PC-3 (cell line): ENCODE measurements at regions not wholly inside any gene's neighbourhood (a gene's known extent, or its start where the extent isn't known, plus 50 kb on each side); places are given as distances from the start of the nearest gene placed in this dataset.

Source experiments
- ATAC-seq: fragments of 200-7000 bp; cut with Tn5 transposase; 2 replicates; pipeline ENCODE4 v1.9.1; 2020; ENCODE audit warnings: mild to moderate bottlenecking, moderate library complexity
- BruUV-seq: library from RNA; stranded (reverse); fragments of 400-500 nt; replicated peaks from 2 replicates; lab custom pipeline; 2021; lab: Mats Ljungman, UMichigan
- CTCF ChIA-PET: fragments of 300-600 bp; sonication (Branson Sonifier 250); formaldehyde crosslinking; loops from one replicate; lab custom pipeline; 2022; ENCODE audit warnings: antibody characterized with exemption; lab: Charles Lee
- POLR2A ChIA-PET: fragments of 300-600 bp; sonication (Branson Sonifier 250); formaldehyde crosslinking; loops from one replicate; lab custom pipeline; 2022; ENCODE audit warnings: antibody characterized with exemption; ENCODE audit not compliant: unreplicated experiment; lab: Charles Lee
- DNase-seq: peaks from one replicate; pipeline ENCODE4 v3.0.0-alpha.2; 2015
- H2AFZ ChIP-seq: fragments of 300-600 bp; sonication (generic); 2 replicates; pipeline ENCODE4 v1.6.0; 2016; ENCODE audit warnings: antibody characterized with exemption, low read length
- H3F3A ChIP-seq: fragments of 300-600 bp; sonication (generic); one replicate; pipeline ENCODE4 v1.6.0; 2017; ENCODE audit warnings: antibody characterized with exemption, low read length, control low read depth, mild to moderate bottlenecking; ENCODE audit not compliant: unreplicated experiment
- H3K27ac ChIP-seq: fragments of 300-600 bp; sonication (generic); 2 replicates; pipeline ENCODE4 v1.5.1; 2016; ENCODE audit warnings: mild to moderate bottlenecking, low read length
- H3K27me3 ChIP-seq: fragments of 300-600 bp; sonication (generic); 2 replicates; pipeline ENCODE4 v1.6.1; 2016; ENCODE audit warnings: low read length, mixed read lengths
- H3K36me3 ChIP-seq: fragments of 300-600 bp; sonication (generic); 2 replicates; pipeline ENCODE4 v1.6.1; 2016; ENCODE audit warnings: low read depth, mixed run types, low read length, mixed read lengths
- H3K4me1 ChIP-seq: fragments of 300-600 bp; sonication (generic); 2 replicates; pipeline ENCODE4 v1.5.1; 2016; ENCODE audit warnings: low read length; ENCODE audit not compliant: insufficient read depth
- H3K4me2 ChIP-seq: fragments of 300-600 bp; sonication (generic); 2 replicates; pipeline ENCODE4 v1.6.0; 2016; ENCODE audit warnings: low read length
- H3K4me3 ChIP-seq: fragments of 300-600 bp; sonication (generic); 2 replicates; pipeline ENCODE4 v1.5.1; 2016; ENCODE audit warnings: mild to moderate bottlenecking, low read length, mixed read lengths
- H3K79me2 ChIP-seq: fragments of 300-600 bp; sonication (generic); 2 replicates; pipeline ENCODE4 v1.6.1; 2017; ENCODE audit warnings: low read length, mixed read lengths
- H3K9ac ChIP-seq: fragments of 300-600 bp; sonication (generic); 2 replicates; pipeline ENCODE4 v1.6.0; 2016; ENCODE audit warnings: mild to moderate bottlenecking, low read length
- H3K9me2 ChIP-seq: fragments of 300-600 bp; sonication (generic); replicated peaks from 2 replicates; pipeline ENCODE4 v1.6.1; 2016; ENCODE audit warnings: mixed run types, low read length, mixed read lengths
- H3K9me3 ChIP-seq: fragments of 300-600 bp; sonication (generic); 2 replicates; pipeline ENCODE4 v1.6.1; 2016; ENCODE audit warnings: low read length, mixed read lengths
- H4K20me1 ChIP-seq: fragments of 300-600 bp; sonication (generic); 2 replicates; pipeline ENCODE4 v1.6.1; 2016; ENCODE audit warnings: low read length, mixed read lengths
- CTCF ChIP-seq: fragments of 300-600 bp; sonication (generic); conservative IDR thresholded peaks from 2 replicates; pipeline ENCODE4 v1.5.1; 2017; ENCODE audit warnings: antibody characterized with exemption, low read depth, mild to moderate bottlenecking, low read length
- EZH2 ChIP-seq: fragments of 300-600 bp; sonication (generic); IDR thresholded peaks from one replicate; pipeline ENCODE4 v1.6.1; 2017; ENCODE audit warnings: antibody characterized with exemption, mild to moderate bottlenecking, low read length; ENCODE audit not compliant: unreplicated experiment
- EZH2phosphoT487 ChIP-seq: fragments of 300-600 bp; sonication (generic); IDR thresholded peaks from 2 replicates; pipeline ENCODE4 v1.6.1; 2018; ENCODE audit warnings: mild to moderate bottlenecking, antibody characterized with exemption, low read length, borderline replicate concordance
- intact Hi-C: fragments of 100-400 bp; cut with micrococcal nuclease; formaldehyde crosslinking; loops from 2 replicates; pipeline ENCODE4 v1.9.0; 2023

GRCh38 chr9:30982301-30982700 lies 1402.1 kb upstream of the ACO1 start:
- CTCF ChIA-PET: no interaction called here
- no peak overlapping the region for H3K4me2 ChIP-seq
- H3K9me3 ChIP-seq: no peaks in the 10 kb centered on the region
- H3K4me3 ChIP-seq: no peak overlapping the region
- no peaks in the 10 kb centered on the region for H3K27me3 ChIP-seq
- H3F3A ChIP-seq: no peaks in the 10 kb centered on the region
- no peak overlapping the region for H2AFZ ChIP-seq
- intact Hi-C loops: no loop called here
- POLR2A ChIA-PET: no interaction called here
- TF ChIP-seq CTCF: no peak
- TF ChIP-seq EZH2: no peak
- TF ChIP-seq EZH2phosphoT487: no peak
- no peaks in the 10 kb centered on the region for H3K4me1 ChIP-seq
- no peak for DNase-seq
- no peaks in the 10 kb centered on the region for H3K9me2 ChIP-seq
- no peaks in the 10 kb centered on the region for H4K20me1 ChIP-seq
- ATAC-seq: no peak
- no peaks in the 10 kb centered on the region for H3K79me2 ChIP-seq
- no TSS peak for BruUV-seq
- no peak overlapping the region for H3K27ac ChIP-seq
- no peak overlapping the region for H3K9ac ChIP-seq
- no peaks in the 10 kb centered on the region for H3K36me3 ChIP-seq

- Histone ChIP-seq H3K9ac (no peak overlapping the region), H3K9me3 (no peaks in the 10 kb centered on the region), H4K20me1 (no peaks in the 10 kb centered on the region), H3K36me3 (no peaks in the 10 kb centered on the region), H3K27ac (no peak overlapping the region), H3K9me2 (no peaks in the 10 kb centered on the region), H3F3A (no peaks in the 10 kb centered on the region), H2AFZ (no peak overlapping the region), H3K4me3 (no peak overlapping the region), H3K4me2 (no peak overlapping the region), H3K27me3 (no peaks in the 10 kb centered on the region), H3K4me1 (no peaks in the 10 kb centered on the region), H3K79me2 (no peaks in the 10 kb centered on the region)
- ChIA-PET POLR2A (no interaction called here), CTCF (no interaction called here)
- ATAC-seq: no peak
- intact Hi-C loops: no loop called here
- no peak for TF ChIP-seq EZH2
- no peak for TF ChIP-seq CTCF
- no peak for TF ChIP-seq EZH2phosphoT487
- no TSS peak for BruUV-seq
- DNase-seq: no peak
Observed at GRCh38 chr9:30995956-30996738, 1388.3 kb upstream of the ACO1 start.

GRCh38 chr9:30996761-30997160 lies 1387.7 kb upstream of the ACO1 start:
- H2AFZ ChIP-seq: no peak overlapping the region
- no peaks in the 10 kb centered on the region for H3K9me3 ChIP-seq
- no peak overlapping the region for H3K27ac ChIP-seq
- H3K27me3 ChIP-seq: no peaks in the 10 kb centered on the region
- no peaks in the 10 kb centered on the region for H4K20me1 ChIP-seq
- H3K9me2 ChIP-seq: no peaks in the 10 kb centered on the region
- ATAC-seq (no peak), DNase-seq (no peak)
- no peak overlapping the region for H3K9ac ChIP-seq
- POLR2A ChIA-PET: no interaction called here
- H3K4me2 ChIP-seq: no peak overlapping the region
- TF ChIP-seq EZH2phosphoT487: no peak
- no peak for TF ChIP-seq CTCF
- no peak for TF ChIP-seq EZH2
- CTCF ChIA-PET: no interaction called here
- no peaks in the 10 kb centered on the region for H3K79me2 ChIP-seq
- no peak overlapping the region for H3K4me3 ChIP-seq
- intact Hi-C loops: no loop called here
- no peaks in the 10 kb centered on the region for H3K4me1 ChIP-seq
- BruUV-seq: no TSS peak
- no peaks in the 10 kb centered on the region for H3K36me3 ChIP-seq
- H3F3A ChIP-seq: no peaks in the 10 kb centered on the region
